ENCODE measurements at regions not wholly inside any gene's neighbourhood (a gene's known extent, or its start where the extent isn't known, plus 50 kb on each side); places are given as distances from the start of the nearest gene placed in this dataset.
"Not testable (repeated sequence)": the region's sequence is repeated elsewhere in the genome, so short reads cannot be mapped to it uniquely, and the experiment has no call there.

GRCh38 chr15:77889009-77889806 is 188.3 kb downstream of the TBC1D2B start:
- Histone ChIP-seq H3K4me1 (ENCODE audit: control insufficient read depth in 5 of 5, insufficient read depth in 5 of 5, low read length in 5 of 5) (peaks cover 0 to 48% (median 29%) of the 10 kb centered on the region in 5 donors), H3K27me3 (ENCODE audit: control insufficient read depth in 5 of 5, insufficient read depth in 4 of 5, low read length in 5 of 5) (no peaks in the 10 kb centered on the region), H3K9ac (ENCODE audit: low read length in 5 of 5) (no peak overlapping the region), H3K4me3 (ENCODE audit: low read depth in 1 of 5, low read length in 5 of 5) (no peak overlapping the region), H3K27ac (ENCODE audit: low read depth, low read length) (no peak overlapping the region), H3K36me3 (ENCODE audit: control insufficient read depth in 5 of 5, insufficient read depth in 5 of 5, low read length in 5 of 5) (no peaks in the 10 kb centered on the region), H3K9me3 (ENCODE audit: control insufficient read depth in 5 of 5, low read length in 5 of 5) (no peaks in the 10 kb centered on the region)

GRCh38 chr15:77887563-77888429 is 189.7 kb downstream of the TBC1D2B start:
- H3K9ac ChIP-seq (ENCODE audit: low read length in 5 of 5); H3K9me3 ChIP-seq (ENCODE audit: control insufficient read depth in 5 of 5, low read length in 5 of 5); H3K36me3 ChIP-seq (ENCODE audit: control insufficient read depth in 5 of 5, insufficient read depth in 5 of 5, low read length in 5 of 5); H3K27ac ChIP-seq (ENCODE audit: low read depth, low read length); H3K4me3 ChIP-seq (ENCODE audit: low read depth in 1 of 5, low read length in 5 of 5); H3K27me3 ChIP-seq (ENCODE audit: control insufficient read depth in 5 of 5, insufficient read depth in 4 of 5, low read length in 5 of 5): not testable (repeated sequence)
- peaks cover 0 to 40% (median 29%) of the 10 kb centered on the region in 5 donors for H3K4me1 ChIP-seq (ENCODE audit: control insufficient read depth in 5 of 5, insufficient read depth in 5 of 5, low read length in 5 of 5)

GRCh38 chr15:77886805-77887448 is 190.6 kb downstream of the TBC1D2B start:
- Histone ChIP-seq H3K9ac (ENCODE audit: low read length in 5 of 5) (no peak overlapping the region), H3K4me3 (ENCODE audit: low read depth in 1 of 5, low read length in 5 of 5) (no peak overlapping the region), H3K36me3 (ENCODE audit: control insufficient read depth in 5 of 5, insufficient read depth in 5 of 5, low read length in 5 of 5) (no peaks in the 10 kb centered on the region), H3K4me1 (ENCODE audit: control insufficient read depth in 5 of 5, insufficient read depth in 5 of 5, low read length in 5 of 5) (peaks cover 0 to 42% (median 29%) of the 10 kb centered on the region in 5 donors), H3K27ac (ENCODE audit: low read depth, low read length) (no peak overlapping the region), H3K9me3 (ENCODE audit: control insufficient read depth in 5 of 5, low read length in 5 of 5) (no peaks in the 10 kb centered on the region), H3K27me3 (ENCODE audit: control insufficient read depth in 5 of 5, insufficient read depth in 4 of 5, low read length in 5 of 5) (no peaks in the 10 kb centered on the region)

- not testable (repeated sequence) for H3K9me3 ChIP-seq (ENCODE audit: control insufficient read depth in 5 of 5, low read length in 5 of 5); H3K36me3 ChIP-seq (ENCODE audit: control insufficient read depth in 5 of 5, insufficient read depth in 5 of 5, low read length in 5 of 5); H3K27ac ChIP-seq (ENCODE audit: low read depth, low read length); H3K4me3 ChIP-seq (ENCODE audit: low read depth in 1 of 5, low read length in 5 of 5); H3K9ac ChIP-seq (ENCODE audit: low read length in 5 of 5); H3K27me3 ChIP-seq (ENCODE audit: control insufficient read depth in 5 of 5, insufficient read depth in 4 of 5, low read length in 5 of 5)
- peaks cover 0 to 38% (median 23%) of the 10 kb centered on the region in 5 donors for H3K4me1 ChIP-seq (ENCODE audit: control insufficient read depth in 5 of 5, insufficient read depth in 5 of 5, low read length in 5 of 5)
Measured at GRCh38 chr15:77885877-77886500, 191.5 kb downstream of the TBC1D2B start.

GRCh38 chr15:77883012-77883411 is 194.5 kb downstream of the TBC1D2B start:
- H3K9ac ChIP-seq (ENCODE audit: low read length in 5 of 5); H3K27ac ChIP-seq (ENCODE audit: low read depth, low read length); H3K27me3 ChIP-seq (ENCODE audit: control insufficient read depth in 5 of 5, insufficient read depth in 4 of 5, low read length in 5 of 5): not testable (repeated sequence)

GRCh38 chr15:77881950-77882349 is 195.6 kb downstream of the TBC1D2B start:
- Histone ChIP-seq H3K27ac (ENCODE audit: low read depth, low read length) (no peak overlapping the region), H3K4me3 (ENCODE audit: low read depth in 1 of 5, low read length in 5 of 5) (no peak overlapping the region), H3K27me3 (ENCODE audit: control insufficient read depth in 5 of 5, insufficient read depth in 4 of 5, low read length in 5 of 5) (no peaks in the 10 kb centered on the region), H3K9me3 (ENCODE audit: control insufficient read depth in 5 of 5, low read length in 5 of 5) (no peaks in the 10 kb centered on the region), H3K9ac (ENCODE audit: low read length in 5 of 5) (no peak overlapping the region), H3K36me3 (ENCODE audit: control insufficient read depth in 5 of 5, insufficient read depth in 5 of 5, low read length in 5 of 5) (no peaks in the 10 kb centered on the region), H3K4me1 (ENCODE audit: control insufficient read depth in 5 of 5, insufficient read depth in 5 of 5, low read length in 5 of 5) (peaks cover 0 to 25% (median 16%) of the 10 kb centered on the region in 5 donors)

More at GRCh38 chr15:77883012-77883411, 194.5 kb downstream of the TBC1D2B start:
- peaks cover 0 to 31% (median 21%) of the 10 kb centered on the region in 5 donors for H3K4me1 ChIP-seq (ENCODE audit: control insufficient read depth in 5 of 5, insufficient read depth in 5 of 5, low read length in 5 of 5)
- H3K9me3 ChIP-seq (ENCODE audit: control insufficient read depth in 5 of 5, low read length in 5 of 5); H3K4me3 ChIP-seq (ENCODE audit: low read depth in 1 of 5, low read length in 5 of 5); H3K36me3 ChIP-seq (ENCODE audit: control insufficient read depth in 5 of 5, insufficient read depth in 5 of 5, low read length in 5 of 5): not testable (repeated sequence)

GRCh38 chr15:77881535-77881934 is 196.0 kb downstream of the TBC1D2B start:
- H3K4me1 ChIP-seq (ENCODE audit: control insufficient read depth in 5 of 5, insufficient read depth in 5 of 5, low read length in 5 of 5), result peaks cover 0 to 24% (median 16%) of the 10 kb centered on the region in 5 donors
- H3K9ac ChIP-seq (ENCODE audit: low read length in 5 of 5); H3K27me3 ChIP-seq (ENCODE audit: control insufficient read depth in 5 of 5, insufficient read depth in 4 of 5, low read length in 5 of 5); H3K36me3 ChIP-seq (ENCODE audit: control insufficient read depth in 5 of 5, insufficient read depth in 5 of 5, low read length in 5 of 5); H3K9me3 ChIP-seq (ENCODE audit: control insufficient read depth in 5 of 5, low read length in 5 of 5); H3K27ac ChIP-seq (ENCODE audit: low read depth, low read length); H3K4me3 ChIP-seq (ENCODE audit: low read depth in 1 of 5, low read length in 5 of 5): not testable (repeated sequence)

GRCh38 chr15:77879466-77879865 is 198.0 kb downstream of the TBC1D2B start:
- not testable (repeated sequence) for H3K27me3 ChIP-seq (ENCODE audit: control insufficient read depth in 5 of 5, insufficient read depth in 4 of 5, low read length in 5 of 5); H3K9me3 ChIP-seq (ENCODE audit: control insufficient read depth in 5 of 5, low read length in 5 of 5); H3K9ac ChIP-seq (ENCODE audit: low read length in 5 of 5); H3K4me3 ChIP-seq (ENCODE audit: low read depth in 1 of 5, low read length in 5 of 5); H3K36me3 ChIP-seq (ENCODE audit: control insufficient read depth in 5 of 5, insufficient read depth in 5 of 5, low read length in 5 of 5); H3K27ac ChIP-seq (ENCODE audit: low read depth, low read length)
- H3K4me1 ChIP-seq (ENCODE audit: control insufficient read depth in 5 of 5, insufficient read depth in 5 of 5, low read length in 5 of 5), result peaks cover 0 to 22% (median 13%) of the 10 kb centered on the region in 5 donors

GRCh38 chr15:77877869-77878577 is 199.5 kb downstream of the TBC1D2B start:
- H3K9ac ChIP-seq (ENCODE audit: low read length in 5 of 5), result no peak overlapping the region
- no peak overlapping the region for H3K27ac ChIP-seq (ENCODE audit: low read depth, low read length)
- peaks cover 0 to 21% (median 12%) of the 10 kb centered on the region in 5 donors for H3K4me1 ChIP-seq (ENCODE audit: control insufficient read depth in 5 of 5, insufficient read depth in 5 of 5, low read length in 5 of 5)
- no peak overlapping the region for H3K4me3 ChIP-seq (ENCODE audit: low read depth in 1 of 5, low read length in 5 of 5)
- H3K36me3 ChIP-seq (ENCODE audit: control insufficient read depth in 5 of 5, insufficient read depth in 5 of 5, low read length in 5 of 5), result no peaks in the 10 kb centered on the region
- H3K9me3 ChIP-seq (ENCODE audit: control insufficient read depth in 5 of 5, low read length in 5 of 5), result no peaks in the 10 kb centered on the region
- H3K27me3 ChIP-seq (ENCODE audit: control insufficient read depth in 5 of 5, insufficient read depth in 4 of 5, low read length in 5 of 5), result no peaks in the 10 kb centered on the region
